NCI-H2227 (cell line): ENCODE measurements at regions not wholly inside any gene's neighbourhood (a gene's known extent, or its start where the extent isn't known, plus 50 kb on each side); places are given as distances from the start of the nearest gene placed in this dataset.

Source experiments
- DNase-seq: peaks from one replicate; lab custom pipeline; 2025; ENCODE audit not compliant: unreplicated experiment; lab: John Stamatoyannopoulos, UW

GRCh38 chr22:19640306-19640705, 74.0 kb upstream of the SEPTIN5 start:
- DNase-seq: no peak

GRCh38 chr22:19641254-19641982, 72.9 kb upstream of the SEPTIN5 start:
- no peak for DNase-seq

- no peak for DNase-seq
Measured at GRCh38 chr22:19641983-19642451, 72.3 kb upstream of the SEPTIN5 start.

- no peak for DNase-seq
Measured at GRCh38 chr22:19643448-19644313, 70.6 kb upstream of the SEPTIN5 start.

GRCh38 chr22:19644314-19645223, 69.7 kb upstream of the SEPTIN5 start:
- no peak for DNase-seq

- no peak for DNase-seq
Measured at GRCh38 chr22:19645391-19645790, 68.9 kb upstream of the SEPTIN5 start.

GRCh38 chr22:19645905-19646304, 68.4 kb upstream of the SEPTIN5 start:
- no peak for DNase-seq

GRCh38 chr22:19646383-19646782, 67.9 kb upstream of the SEPTIN5 start:
- no peak for DNase-seq

- no peak for DNase-seq
Measured at GRCh38 chr22:19648419-19648929, 65.8 kb upstream of the SEPTIN5 start.

- DNase-seq: no peak
Measured at GRCh38 chr22:19652316-19652715, 62.0 kb upstream of the SEPTIN5 start.

- DNase-seq: no peak
Measured at GRCh38 chr22:19654338-19654987, 59.8 kb upstream of the SEPTIN5 start.

GRCh38 chr22:19655399-19655798, 58.9 kb upstream of the SEPTIN5 start:
- no peak for DNase-seq

- DNase-seq: no peak
Measured at GRCh38 chr22:19656541-19657251, 57.6 kb upstream of the SEPTIN5 start.

- DNase-seq: no peak
Measured at GRCh38 chr22:19657252-19658056, 56.8 kb upstream of the SEPTIN5 start.

- DNase-seq: no peak
Measured at GRCh38 chr22:19658057-19658966, 56.0 kb upstream of the SEPTIN5 start.

GRCh38 chr22:19658967-19659804, 55.1 kb upstream of the SEPTIN5 start:
- DNase-seq: no peak

- DNase-seq: no peak
Measured at GRCh38 chr22:19659805-19660345, 54.4 kb upstream of the SEPTIN5 start.
